ENCODE measurements at regions not wholly inside any gene's neighbourhood (a gene's known extent, or its start where the extent isn't known, plus 50 kb on each side); places are given as distances from the start of the nearest gene placed in this dataset.

- TF ChIP-seq POLR2A (IDR thresholded peaks at IDR 0.05; ENCODE audit: low read length), result no peak
- TF ChIP-seq, protein P1, sequence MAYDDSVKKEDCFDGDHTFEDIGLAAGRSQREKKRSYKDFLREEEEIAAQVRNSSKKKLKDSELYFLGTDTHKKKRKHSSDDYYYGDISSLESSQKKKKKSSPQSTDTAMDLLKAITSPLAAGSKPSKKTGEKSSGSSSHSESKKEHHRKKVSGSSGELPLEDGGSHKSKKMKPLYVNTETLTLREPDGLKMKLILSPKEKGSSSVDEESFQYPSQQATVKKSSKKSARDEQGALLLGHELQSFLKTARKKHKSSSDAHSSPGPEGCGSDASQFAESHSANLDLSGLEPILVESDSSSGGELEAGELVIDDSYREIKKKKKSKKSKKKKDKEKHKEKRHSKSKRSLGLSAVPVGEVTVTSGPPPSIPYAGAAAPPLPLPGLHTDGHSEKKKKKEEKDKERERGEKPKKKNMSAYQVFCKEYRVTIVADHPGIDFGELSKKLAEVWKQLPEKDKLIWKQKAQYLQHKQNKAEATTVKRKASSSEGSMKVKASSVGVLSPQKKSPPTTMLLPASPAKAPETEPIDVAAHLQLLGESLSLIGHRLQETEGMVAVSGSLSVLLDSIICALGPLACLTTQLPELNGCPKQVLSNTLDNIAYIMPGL (CRISPR knock-in tag; IDR thresholded peaks at IDR 0.05; ENCODE audit: borderline replicate concordance), result no peak
- TF ChIP-seq, protein P2, sequence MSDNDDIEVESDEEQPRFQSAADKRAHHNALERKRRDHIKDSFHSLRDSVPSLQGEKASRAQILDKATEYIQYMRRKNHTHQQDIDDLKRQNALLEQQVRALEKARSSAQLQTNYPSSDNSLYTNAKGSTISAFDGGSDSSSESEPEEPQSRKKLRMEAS (IDR thresholded peaks at IDR 0.05), result no peak
- TF ChIP-seq, protein P3, sequence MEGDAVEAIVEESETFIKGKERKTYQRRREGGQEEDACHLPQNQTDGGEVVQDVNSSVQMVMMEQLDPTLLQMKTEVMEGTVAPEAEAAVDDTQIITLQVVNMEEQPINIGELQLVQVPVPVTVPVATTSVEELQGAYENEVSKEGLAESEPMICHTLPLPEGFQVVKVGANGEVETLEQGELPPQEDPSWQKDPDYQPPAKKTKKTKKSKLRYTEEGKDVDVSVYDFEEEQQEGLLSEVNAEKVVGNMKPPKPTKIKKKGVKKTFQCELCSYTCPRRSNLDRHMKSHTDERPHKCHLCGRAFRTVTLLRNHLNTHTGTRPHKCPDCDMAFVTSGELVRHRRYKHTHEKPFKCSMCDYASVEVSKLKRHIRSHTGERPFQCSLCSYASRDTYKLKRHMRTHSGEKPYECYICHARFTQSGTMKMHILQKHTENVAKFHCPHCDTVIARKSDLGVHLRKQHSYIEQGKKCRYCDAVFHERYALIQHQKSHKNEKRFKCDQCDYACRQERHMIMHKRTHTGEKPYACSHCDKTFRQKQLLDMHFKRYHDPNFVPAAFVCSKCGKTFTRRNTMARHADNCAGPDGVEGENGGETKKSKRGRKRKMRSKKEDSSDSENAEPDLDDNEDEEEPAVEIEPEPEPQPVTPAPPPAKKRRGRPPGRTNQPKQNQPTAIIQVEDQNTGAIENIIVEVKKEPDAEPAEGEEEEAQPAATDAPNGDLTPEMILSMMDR (IDR thresholded peaks at IDR 0.05), result no peak
Measured at GRCh38 chr1:99123936-99124335, 119.3 kb upstream of the PLPPR5 start.

All from A549 (cell line).